ENCODE measurements at regions not wholly inside any gene's neighbourhood (a gene's known extent, or its start where the extent isn't known, plus 50 kb on each side); places are given as distances from the start of the nearest gene placed in this dataset.
A peak's percentile ranks its signal among the peaks of the same experiment; 100 is the strongest.

- no peak overlapping the region for H3K4me2 ChIP-seq (ENCODE audit: insufficient read depth, insufficient read length, low read length)
These were observed 389.9 kb downstream of the SOX11 start for GRCh38 chr2:6081955-6082624.

More at GRCh38 chr2:6081955-6082624, 389.9 kb downstream of the SOX11 start:
- no peaks in the 10 kb centered on the region for H3K27me3 ChIP-seq (ENCODE audit: insufficient read depth, low read length)
- no peak overlapping the region for H3T11ph ChIP-seq (ENCODE audit: low read length)
- no peak overlapping the region for H4K8ac ChIP-seq (replicated peaks; ENCODE audit: insufficient read length, low read depth, low read length)
- no peaks in the 10 kb centered on the region for H3K23me2 ChIP-seq (ENCODE audit: insufficient read length, low read depth, low read length, poor library complexity, severe bottlenecking)
- no peaks in the 10 kb centered on the region for H3K79me1 ChIP-seq (ENCODE audit: insufficient read depth, low read depth, low read length, poor library complexity, severe bottlenecking)
- H3K56ac ChIP-seq (ENCODE audit: insufficient read length, low read depth, low read length) = no peak overlapping the region
- no peak overlapping the region for H3K4ac ChIP-seq (ENCODE audit: low read depth, low read length)
- H2BK15ac ChIP-seq (ENCODE audit: low read depth, low read length) = no peak overlapping the region
- peaks cover 2% of the 10 kb centered on the region; the same call in 1 of the 2 replicates for H3K4me1 ChIP-seq (ENCODE audit: insufficient read depth, low read length)
- no peak overlapping the region for H3K23ac ChIP-seq (ENCODE audit: insufficient read length, low read depth, low read length)
- H4K20me1 ChIP-seq (ENCODE audit: control insufficient read depth, insufficient read depth, insufficient read length) = no peaks in the 10 kb centered on the region
- H2BK12ac ChIP-seq (ENCODE audit: insufficient read length, low read depth, low read length) = no peak overlapping the region
- no peak overlapping the region for H3K14ac ChIP-seq (ENCODE audit: insufficient read depth, low read length)
- no peaks in the 10 kb centered on the region for H3K79me2 ChIP-seq (ENCODE audit: insufficient read depth, low read length)
- no peak overlapping the region for H3K18ac ChIP-seq (ENCODE audit: insufficient read length, low read depth, low read length)
- peak overlapping the region in 1 of 3 experiments; percentile 33; a peak in 1 of 7 replicates for H3K27ac Mint-ChIP-seq
- no peak overlapping the region for H2BK20ac ChIP-seq (ENCODE audit: low read depth, low read length, poor library complexity, severe bottlenecking)
- peaks cover 13 to 17% of the 10 kb centered on the region in 2 experiments for H3K9me3 Mint-ChIP-seq
- H4K91ac ChIP-seq (ENCODE audit: insufficient read length, low read depth, low read length) = no peak overlapping the region
- no CpG with 5 or more reads among the region's 5 CpGs for WGBS (ENCODE audit: extremely low coverage, insufficient read length, low lambda C conversion rate)
- H3K4me1 Mint-ChIP-seq = peaks cover 13 to 24% of the 10 kb centered on the region in 2 experiments
- 0 out of 2 replicates have a peak, but pooled peaks cover 1% of the 10 kb centered on the region for H3K27me3 Mint-ChIP-seq (ENCODE audit: low read depth)
- no peak overlapping the region for H2AFZ ChIP-seq (ENCODE audit: low read length)
- H4K5ac ChIP-seq (ENCODE audit: insufficient read length, low read depth, low read length) = no peak overlapping the region
- DNase-seq = no peak
- H3K27ac ChIP-seq (ENCODE audit: insufficient read length, low read depth, low read length) = no peak overlapping the region
- no peak overlapping the region for H3K9ac ChIP-seq (ENCODE audit: extremely low read depth, insufficient read length, low read length)
- no peak overlapping the region for H2AK5ac ChIP-seq (ENCODE audit: insufficient read length, low read length)
- peaks cover 9 to 13% (median 11%) of the 10 kb centered on the region in 3 experiments for H3K36me3 Mint-ChIP-seq (ENCODE audit: insufficient read depth in 1 of 3, low read depth in 3 of 3)
- no peak for TF ChIP-seq CTCF (conservative IDR thresholded peaks at IDR 0.05)
- no peak overlapping the region for H2BK5ac ChIP-seq (ENCODE audit: insufficient read length, low read length)
- H3K9me3 ChIP-seq (ENCODE audit: control insufficient read depth, low read depth, low read length) = peaks cover 6% of the 10 kb centered on the region
- no peak overlapping the region for H3K4me3 Mint-ChIP-seq
- no peak overlapping the region for H2BK120ac ChIP-seq (ENCODE audit: low read depth, low read length, poor library complexity, severe bottlenecking)

Data from H9 (cell line).